Activated naive CD8-positive, alpha-beta T cell treated with anti-CD3 and anti-CD28 coated beads, Interleukin-2, amount 10 ng/mL, durations not matched to agents 7 days and 5 days (primary cell): ENCODE measurements at regions not wholly inside any gene's neighbourhood (a gene's known extent, or its start where the extent isn't known, plus 50 kb on each side); places are given as distances from the start of the nearest gene placed in this dataset.
"Not testable (repeated sequence)": the region's sequence is repeated elsewhere in the genome, so short reads cannot be mapped to it uniquely, and the experiment has no call there.

Experiments
- ATAC-seq: fragments of 150-1000 bp; cut with Tn5 transposase; one replicate; pipeline ENCODE4 v1.10.0; 2021; ENCODE audit warnings: low read depth, moderate library complexity
- POLR2A ChIA-PET: fragments of 350-600 bp; sonication (Branson Sonifier 250); formaldehyde crosslinking; loops from one replicate; lab custom pipeline; 2021; ENCODE audit warnings: antibody characterized with exemption; lab: Charles Lee
- DNase-seq: peaks from one replicate; pipeline ENCODE4 v3.0.0; 2021
- H3K27ac Mint-ChIP-seq: one replicate; pipeline ENCODE4 v1.8.0; 2022; ENCODE audit warnings: mild to moderate bottlenecking, mixed read lengths
- H3K27me3 Mint-ChIP-seq: one replicate; pipeline ENCODE4 v1.8.0; 2022; ENCODE audit warnings: mild to moderate bottlenecking, moderate library complexity, mixed read lengths
- H3K36me3 Mint-ChIP-seq: one replicate; pipeline ENCODE4 v1.8.0; 2021; ENCODE audit warnings: mild to moderate bottlenecking, mixed read lengths
- H3K4me1 Mint-ChIP-seq: one replicate; pipeline ENCODE4 v1.8.0; 2021; ENCODE audit warnings: mixed read lengths
- H3K4me3 Mint-ChIP-seq: one replicate; pipeline ENCODE4 v1.8.0; 2022; ENCODE audit warnings: mild to moderate bottlenecking, moderate library complexity, mixed read lengths
- H3K9me3 Mint-ChIP-seq: one replicate; pipeline ENCODE4 v1.8.0; 2021; ENCODE audit warnings: mixed read lengths

DNA sequence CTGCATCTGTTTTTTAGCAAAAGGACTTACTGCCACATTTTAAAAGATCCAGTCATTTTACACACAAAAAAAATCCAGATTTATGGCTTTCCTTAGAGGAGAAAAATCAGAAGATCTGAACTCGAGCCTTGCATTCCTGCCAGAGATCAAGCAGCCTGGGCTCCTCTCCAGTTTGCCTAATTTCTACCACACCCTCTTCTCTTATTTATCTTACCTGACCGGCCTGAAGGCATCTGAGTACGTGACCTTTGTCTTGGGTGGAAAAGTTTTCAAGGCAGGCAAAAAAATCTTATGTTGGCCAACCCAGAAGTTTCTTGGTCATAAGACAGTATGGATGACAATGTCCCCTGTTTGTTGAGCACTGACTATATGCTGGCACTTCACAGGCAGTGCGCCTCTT, 60.3 kb downstream of the CHRD start:
- Mint-ChIP-seq H3K9me3 (peaks cover 3% of the 10 kb centered on the region), H3K27ac (no peak overlapping the region), H3K27me3 (peaks cover 11% of the 10 kb centered on the region), H3K4me3 (no peak overlapping the region), H3K36me3 (no peaks in the 10 kb centered on the region), H3K4me1 (peaks cover 3% of the 10 kb centered on the region)
- no peak for DNase-seq
- POLR2A ChIA-PET, result no interaction called here
- ATAC-seq, result no peak

GRCh38 chr3:184441202-184441900, 61.5 kb downstream of the CHRD start:
- DNase-seq (no peak), ATAC-seq (peak; percentile 66)
- peaks cover 6% of the 10 kb centered on the region for H3K27me3 Mint-ChIP-seq
- no peaks in the 10 kb centered on the region for H3K36me3 Mint-ChIP-seq
- no peak overlapping the region for H3K27ac Mint-ChIP-seq
- H3K4me3 Mint-ChIP-seq, result no peak overlapping the region
- peaks cover 3% of the 10 kb centered on the region for H3K9me3 Mint-ChIP-seq
- POLR2A ChIA-PET, result no interaction called here
- H3K4me1 Mint-ChIP-seq, result peaks cover 3% of the 10 kb centered on the region

DNA sequence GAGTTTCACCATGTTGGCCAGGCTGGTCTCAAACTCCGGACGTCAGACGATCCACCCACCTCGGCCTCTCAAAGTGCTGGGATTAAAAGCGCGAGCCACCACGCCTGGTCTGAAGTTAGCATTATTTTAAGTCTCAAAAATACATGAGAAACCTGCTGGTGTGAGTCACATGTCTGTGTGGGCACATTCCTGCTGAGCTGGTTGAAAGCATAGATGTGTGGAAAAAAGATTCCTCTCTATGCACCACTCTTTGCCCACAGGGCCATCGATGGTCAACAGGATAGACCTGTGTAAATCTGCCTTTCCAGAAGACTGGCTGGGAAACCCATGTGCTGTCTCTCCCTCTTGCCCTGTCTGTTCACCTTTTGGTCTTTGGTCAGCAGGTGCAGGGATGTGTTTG, 63.5 kb downstream of the CHRD start:
- Mint-ChIP-seq H3K27ac (no peak overlapping the region), H3K27me3 (peaks cover 2% of the 10 kb centered on the region), H3K36me3 (no peaks in the 10 kb centered on the region), H3K4me1 (peaks cover 3% of the 10 kb centered on the region), H3K9me3 (peaks cover 2% of the 10 kb centered on the region), H3K4me3 (no peak overlapping the region)
- POLR2A ChIA-PET, result no interaction called here
- DNase-seq (no peak), ATAC-seq (no peak)

GRCh38 chr3:184443831-184444230, 64.0 kb downstream of the CHRD start:
- Mint-ChIP-seq H3K27ac (no peak overlapping the region), H3K9me3 (no peaks in the 10 kb centered on the region), H3K4me3 (no peak overlapping the region), H3K4me1 (peaks cover 3% of the 10 kb centered on the region), H3K27me3 (peaks cover 2% of the 10 kb centered on the region), H3K36me3 (no peaks in the 10 kb centered on the region)
- POLR2A ChIA-PET, result no interaction called here
- DNase-seq (no peak), ATAC-seq (no peak)

DNA sequence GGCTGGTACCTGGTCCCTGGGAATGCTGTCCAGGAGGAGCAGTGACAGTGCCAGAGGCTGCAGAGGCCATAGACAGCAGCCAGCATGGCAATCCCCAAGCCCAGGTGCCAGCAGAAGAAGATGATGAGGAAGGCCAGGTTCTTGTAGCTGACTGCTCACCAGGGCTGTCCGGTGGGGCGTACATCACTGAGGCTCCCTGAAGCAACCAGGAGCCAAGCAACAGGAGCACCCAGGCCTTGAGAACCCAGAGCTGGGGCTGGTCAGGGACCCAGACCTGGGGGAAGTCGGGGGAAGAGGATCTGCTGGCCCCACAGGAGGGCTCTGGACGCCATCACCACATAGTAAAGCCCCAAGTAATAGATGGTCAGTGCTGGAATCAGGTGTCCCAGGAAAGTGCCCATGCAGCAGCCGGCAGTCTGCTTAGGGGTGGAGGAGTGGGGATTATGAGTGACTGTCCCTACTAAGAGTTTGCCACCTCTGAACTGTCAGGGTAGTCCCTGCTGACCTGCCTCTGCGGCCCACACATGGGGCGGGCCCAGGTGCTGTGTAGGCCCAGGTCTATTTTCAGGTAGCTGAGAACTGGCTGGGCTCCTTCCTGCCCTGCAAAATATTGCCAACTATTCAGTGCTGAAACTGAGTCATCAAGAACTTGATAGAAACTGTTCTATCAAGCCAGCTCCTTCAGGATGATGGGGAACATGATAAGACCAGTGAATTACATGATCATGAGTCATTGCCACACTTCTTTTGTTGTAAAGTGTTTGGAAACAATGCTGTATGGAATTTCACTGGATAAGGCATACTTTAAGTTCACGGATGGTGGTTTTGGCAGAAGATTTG, 68.7 kb downstream of the CHRD start:
- Mint-ChIP-seq H3K27ac (no peak overlapping the region), H3K4me3 (no peak overlapping the region), H3K36me3 (no peaks in the 10 kb centered on the region), H3K9me3 (no peaks in the 10 kb centered on the region), H3K27me3 (peaks cover 2% of the 10 kb centered on the region), H3K4me1 (no peaks in the 10 kb centered on the region)
- POLR2A ChIA-PET, result no interaction called here
- ATAC-seq (no peak), DNase-seq (no peak)

DNA sequence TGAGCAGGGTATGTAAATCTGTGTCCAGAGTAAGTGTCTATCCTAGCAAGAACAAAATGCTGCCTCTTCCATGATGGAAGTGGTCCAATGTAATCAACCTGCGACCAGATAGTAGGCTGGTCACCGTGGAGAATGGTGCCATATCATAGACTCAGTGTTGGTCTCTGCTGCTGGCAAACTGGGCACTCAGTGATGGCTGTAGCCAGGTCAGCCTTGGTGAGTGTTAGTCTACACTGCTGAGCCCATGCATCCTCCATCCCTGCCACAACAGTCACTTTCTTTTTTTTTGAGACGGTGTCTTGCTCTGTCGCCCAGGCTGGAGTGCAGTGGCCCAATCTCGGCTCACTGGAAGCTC, 69.3 kb downstream of the CHRD start:
- Mint-ChIP-seq H3K36me3 (no peaks in the 10 kb centered on the region), H3K27ac (no peak overlapping the region), H3K4me1 (no peaks in the 10 kb centered on the region), H3K9me3 (no peaks in the 10 kb centered on the region), H3K4me3 (no peak overlapping the region), H3K27me3 (peaks cover 2% of the 10 kb centered on the region)
- POLR2A ChIA-PET, result no interaction called here
- no peak for DNase-seq
- ATAC-seq, result no peak

GRCh38 chr3:184450547-184450946, 70.7 kb downstream of the CHRD start:
- Mint-ChIP-seq H3K27me3 (peaks cover 8% of the 10 kb centered on the region), H3K4me1 (no peaks in the 10 kb centered on the region), H3K27ac (no peak overlapping the region), H3K4me3 (no peak overlapping the region), H3K9me3 (no peaks in the 10 kb centered on the region), H3K36me3 (no peaks in the 10 kb centered on the region)
- no peak for DNase-seq
- POLR2A ChIA-PET, result no interaction called here
- ATAC-seq, result no peak

GRCh38 chr3:184453296-184453695, 73.4 kb downstream of the CHRD start:
- Mint-ChIP-seq H3K9me3 (peaks cover 2% of the 10 kb centered on the region), H3K27ac (no peak overlapping the region), H3K36me3 (no peaks in the 10 kb centered on the region), H3K4me3 (no peak overlapping the region), H3K4me1 (no peaks in the 10 kb centered on the region), H3K27me3 (peaks cover 6% of the 10 kb centered on the region)
- POLR2A ChIA-PET, result no interaction called here
- DNase-seq, result no peak
- ATAC-seq, result no peak

DNA sequence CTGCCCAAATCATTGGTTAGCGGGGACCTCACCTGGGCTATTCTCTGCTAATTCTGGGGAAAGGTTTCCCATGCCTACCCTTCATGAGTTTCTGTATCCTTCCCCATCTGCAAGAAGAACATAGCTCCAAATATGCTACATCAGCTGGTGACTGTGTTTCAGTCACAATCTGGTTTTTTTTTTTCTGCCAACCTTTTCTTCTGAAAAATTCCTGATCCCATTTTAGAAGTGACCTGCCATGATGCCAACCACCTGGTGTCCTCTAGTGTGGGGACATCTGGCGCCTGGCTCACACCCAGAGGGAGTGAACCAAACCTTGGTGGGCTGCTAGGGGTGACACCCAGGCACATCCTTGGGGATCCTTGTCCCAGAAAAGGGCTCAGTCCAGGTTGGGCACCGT, 76.1 kb downstream of the CHRD start:
- POLR2A ChIA-PET, result no interaction called here
- H3K27ac Mint-ChIP-seq, result no peak overlapping the region
- DNase-seq (no peak), ATAC-seq (no peak)
- no peak overlapping the region for H3K4me3 Mint-ChIP-seq
- H3K9me3 Mint-ChIP-seq, result peaks cover 4% of the 10 kb centered on the region
- no peaks in the 10 kb centered on the region for H3K4me1 Mint-ChIP-seq
- no peaks in the 10 kb centered on the region for H3K36me3 Mint-ChIP-seq
- peaks cover 6% of the 10 kb centered on the region for H3K27me3 Mint-ChIP-seq

- no peak overlapping the region for H3K4me3 Mint-ChIP-seq
- POLR2A ChIA-PET, result no interaction called here
- H3K9me3 Mint-ChIP-seq, result peaks cover 4% of the 10 kb centered on the region
- no peak for DNase-seq
- H3K4me1 Mint-ChIP-seq, result no peaks in the 10 kb centered on the region
- no peak for ATAC-seq
- H3K27me3 Mint-ChIP-seq, result peaks cover 6% of the 10 kb centered on the region
- H3K27ac Mint-ChIP-seq, result no peak overlapping the region
- H3K36me3 Mint-ChIP-seq, result no peaks in the 10 kb centered on the region
These were observed 76.6 kb downstream of the CHRD start for GRCh38 chr3:184456476-184456875.

GRCh38 chr3:184457329-184457728, 77.5 kb downstream of the CHRD start:
- POLR2A ChIA-PET, result no interaction called here
- peaks cover 6% of the 10 kb centered on the region for H3K27me3 Mint-ChIP-seq
- no peak overlapping the region for H3K27ac Mint-ChIP-seq
- ATAC-seq (no peak), DNase-seq (no peak)
- no peaks in the 10 kb centered on the region for H3K4me1 Mint-ChIP-seq
- H3K4me3 Mint-ChIP-seq, result no peak overlapping the region
- H3K36me3 Mint-ChIP-seq, result no peaks in the 10 kb centered on the region
- H3K9me3 Mint-ChIP-seq, result peaks cover 4% of the 10 kb centered on the region

- H3K4me1 Mint-ChIP-seq, POLR2A ChIA-PET, H3K4me3 Mint-ChIP-seq, H3K9me3 Mint-ChIP-seq, H3K27me3 Mint-ChIP-seq, H3K27ac Mint-ChIP-seq, H3K36me3 Mint-ChIP-seq, DNase-seq, ATAC-seq: not testable (repeated sequence)
These were observed 78.0 kb downstream of the CHRD start for GRCh38 chr3:184457784-184458377.

DNA sequence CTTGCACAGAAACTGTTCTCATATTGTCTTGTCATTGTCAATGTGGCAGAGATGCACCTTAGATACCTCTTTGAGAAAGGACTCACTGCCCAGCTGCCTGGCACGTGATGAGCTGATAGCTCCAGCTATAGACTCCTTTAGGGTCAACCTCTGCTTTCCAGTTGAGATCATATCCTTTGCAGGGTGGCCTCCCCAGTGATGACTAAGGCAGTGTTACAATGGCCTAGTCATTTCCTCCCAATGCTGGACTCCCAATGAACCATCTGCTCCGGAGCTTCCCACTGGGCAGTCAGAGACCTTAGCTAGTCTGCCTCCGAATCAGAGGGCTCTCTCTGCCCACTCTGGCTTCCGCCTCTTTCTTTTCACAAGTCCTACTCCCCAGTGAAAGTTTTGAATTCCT, 79.5 kb downstream of the CHRD start:
- peaks cover 4% of the 10 kb centered on the region for H3K9me3 Mint-ChIP-seq
- POLR2A ChIA-PET, result no interaction called here
- ATAC-seq (no peak), DNase-seq (no peak)
- H3K4me1 Mint-ChIP-seq, result no peaks in the 10 kb centered on the region
- no peak overlapping the region for H3K4me3 Mint-ChIP-seq
- H3K27ac Mint-ChIP-seq, result no peak overlapping the region
- peaks cover 9% of the 10 kb centered on the region for H3K27me3 Mint-ChIP-seq
- H3K36me3 Mint-ChIP-seq, result no peaks in the 10 kb centered on the region

- Mint-ChIP-seq H3K36me3 (no peaks in the 10 kb centered on the region), H3K27me3 (peaks cover 6% of the 10 kb centered on the region), H3K4me1 (no peaks in the 10 kb centered on the region), H3K4me3 (no peak overlapping the region), H3K9me3 (peaks cover 4% of the 10 kb centered on the region), H3K27ac (no peak overlapping the region)
- ATAC-seq, result no peak
- POLR2A ChIA-PET, result no interaction called here
- DNase-seq, result no peak
These were observed 80.4 kb downstream of the CHRD start for GRCh38 chr3:184460276-184460675.
